Stimulated activated CD8-positive, alpha-beta memory T cell treated with anti-CD3 and anti-CD28 coated beads, Interleukin-15, amount 100 ng/mL, for 48 hours (primary cell): ENCODE measurements at regions not wholly inside any gene's neighbourhood (a gene's known extent, or its start where the extent isn't known, plus 50 kb on each side); places are given as distances from the start of the nearest gene placed in this dataset.
"Not testable (repeated sequence)": the region's sequence is repeated elsewhere in the genome, so short reads cannot be mapped to it uniquely, and the experiment has no call there.

Source experiments
- DNase-seq, 2 donors: peaks; one replicate each; pipeline ENCODE4 v3.0.0-alpha.2; 2020; ENCODE audit warnings: low read depth in 2 of 2

GRCh38 chr13:90238413-90238812 is 1109.1 kb upstream of the MIR17HG start:
- DNase-seq, result no peak

- no peak for DNase-seq
Observed at GRCh38 chr13:90239130-90239529, 1108.4 kb upstream of the MIR17HG start.

GRCh38 chr13:90246005-90246404 is 1101.5 kb upstream of the MIR17HG start:
- no peak for DNase-seq

GRCh38 chr13:90246687-90247345 is 1100.7 kb upstream of the MIR17HG start:
- DNase-seq, result no peak

- DNase-seq, result no peak
Observed at GRCh38 chr13:90253806-90254205, 1093.7 kb upstream of the MIR17HG start.

- DNase-seq, result no peak
Observed at GRCh38 chr13:90254437-90254836, 1093.0 kb upstream of the MIR17HG start.

GRCh38 chr13:90256746-90257145 is 1090.7 kb upstream of the MIR17HG start:
- no peak for DNase-seq

GRCh38 chr13:90258129-90258528 is 1089.4 kb upstream of the MIR17HG start:
- no peak for DNase-seq

- no peak for DNase-seq
Observed at GRCh38 chr13:90261343-90261742, 1086.1 kb upstream of the MIR17HG start.

GRCh38 chr13:90270226-90270625 is 1077.3 kb upstream of the MIR17HG start:
- no peak for DNase-seq

GRCh38 chr13:90272356-90272755 is 1075.1 kb upstream of the MIR17HG start:
- DNase-seq, result no peak

GRCh38 chr13:90276216-90276615 is 1071.3 kb upstream of the MIR17HG start:
- DNase-seq, result no peak

GRCh38 chr13:90278231-90278630 is 1069.3 kb upstream of the MIR17HG start:
- not testable (repeated sequence) for DNase-seq

- DNase-seq, result no peak
Observed at GRCh38 chr13:90281709-90282108, 1065.8 kb upstream of the MIR17HG start.

GRCh38 chr13:90287521-90287920 is 1060.0 kb upstream of the MIR17HG start:
- DNase-seq, result no peak

GRCh38 chr13:90293793-90294361 is 1053.6 kb upstream of the MIR17HG start:
- no peak for DNase-seq

GRCh38 chr13:90299238-90299637 is 1048.2 kb upstream of the MIR17HG start:
- no peak for DNase-seq

GRCh38 chr13:90300015-90300414 is 1047.5 kb upstream of the MIR17HG start:
- DNase-seq, result no peak

- DNase-seq, result no peak
Observed at GRCh38 chr13:90302107-90302506, 1045.4 kb upstream of the MIR17HG start.

GRCh38 chr13:90305796-90306195 is 1041.7 kb upstream of the MIR17HG start:
- DNase-seq, result no peak

- DNase-seq, result no peak
Observed at GRCh38 chr13:90307136-90307535, 1040.4 kb upstream of the MIR17HG start.

- no peak for DNase-seq
Observed at GRCh38 chr13:90308249-90308648, 1039.2 kb upstream of the MIR17HG start.

- DNase-seq, result no peak
Observed at GRCh38 chr13:90311929-90312328, 1035.6 kb upstream of the MIR17HG start.

GRCh38 chr13:90315061-90315460 is 1032.4 kb upstream of the MIR17HG start:
- DNase-seq, result no peak
